Keratinocyte (primary cell): ENCODE measurements at regions not wholly inside any gene's neighbourhood (a gene's known extent, or its start where the extent isn't known, plus 50 kb on each side); places are given as distances from the start of the nearest gene placed in this dataset.

Source experiments
- EZH2 ChIP-seq: IDR thresholded peaks from one replicate; pipeline ENCODE4 v1.6.1; 2012; ENCODE audit warnings: inconsistent platforms, mild to moderate bottlenecking, low read length, moderate library complexity
- TF ChIP-seq, protein P1 (sequence below), 3 experiments: IDR thresholded peaks in 1 of 3; conservative IDR thresholded peaks in 1 of 3; optimal IDR thresholded peaks in 1 of 3; 2 replicates in 2 of 3; 3 replicates in 1 of 3; pipeline versions ENCODE3 to v1.5.1; 2011; ENCODE audit warnings: low read length in 3 of 3, mild to moderate bottlenecking in 3 of 3, moderate library complexity in 2 of 3, control low read depth in 1 of 3, inconsistent platforms in 1 of 3; ENCODE audit not compliant: insufficient read depth in 2 of 3; ENCODE audit errors: extremely low read depth in 1 of 3

DNA sequence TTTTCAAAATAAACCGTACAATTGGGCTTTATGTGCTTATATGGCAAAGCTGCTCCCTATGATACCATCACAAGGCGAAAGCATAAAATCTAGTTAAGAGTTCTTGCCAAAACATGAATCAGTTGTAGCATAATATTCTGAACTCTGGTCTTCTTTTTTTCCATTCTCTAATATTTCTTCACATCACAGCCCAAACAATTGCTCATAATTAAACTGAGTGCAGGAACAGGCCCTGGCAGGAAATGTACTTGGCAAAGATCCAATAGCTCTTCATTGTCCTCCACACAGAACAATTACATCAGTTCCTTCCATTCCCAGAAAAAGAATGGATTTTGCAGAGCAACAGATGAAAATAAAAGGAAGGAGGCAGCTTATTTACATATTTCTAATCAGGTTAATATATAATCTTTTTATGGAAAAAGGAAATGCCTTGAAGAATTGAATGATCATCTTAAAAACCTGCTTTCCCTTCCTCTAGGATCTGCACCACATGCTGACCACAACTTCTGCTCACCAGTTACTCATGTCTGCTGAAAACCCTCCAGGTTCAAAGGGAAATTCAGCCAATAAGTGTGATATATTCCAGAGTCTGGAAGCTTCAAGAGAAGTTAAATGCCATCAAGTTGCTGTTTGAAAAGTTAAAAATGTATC, 123.3 kb upstream of the COL21A1 start:
- TF ChIP-seq, protein P1, sequence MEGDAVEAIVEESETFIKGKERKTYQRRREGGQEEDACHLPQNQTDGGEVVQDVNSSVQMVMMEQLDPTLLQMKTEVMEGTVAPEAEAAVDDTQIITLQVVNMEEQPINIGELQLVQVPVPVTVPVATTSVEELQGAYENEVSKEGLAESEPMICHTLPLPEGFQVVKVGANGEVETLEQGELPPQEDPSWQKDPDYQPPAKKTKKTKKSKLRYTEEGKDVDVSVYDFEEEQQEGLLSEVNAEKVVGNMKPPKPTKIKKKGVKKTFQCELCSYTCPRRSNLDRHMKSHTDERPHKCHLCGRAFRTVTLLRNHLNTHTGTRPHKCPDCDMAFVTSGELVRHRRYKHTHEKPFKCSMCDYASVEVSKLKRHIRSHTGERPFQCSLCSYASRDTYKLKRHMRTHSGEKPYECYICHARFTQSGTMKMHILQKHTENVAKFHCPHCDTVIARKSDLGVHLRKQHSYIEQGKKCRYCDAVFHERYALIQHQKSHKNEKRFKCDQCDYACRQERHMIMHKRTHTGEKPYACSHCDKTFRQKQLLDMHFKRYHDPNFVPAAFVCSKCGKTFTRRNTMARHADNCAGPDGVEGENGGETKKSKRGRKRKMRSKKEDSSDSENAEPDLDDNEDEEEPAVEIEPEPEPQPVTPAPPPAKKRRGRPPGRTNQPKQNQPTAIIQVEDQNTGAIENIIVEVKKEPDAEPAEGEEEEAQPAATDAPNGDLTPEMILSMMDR (optimal IDR thresholded peaks at IDR 0.05 in 1 of 3, IDR thresholded peaks at IDR 0.05 in 1 of 3, conservative IDR thresholded peaks at IDR 0.05 in 1 of 3; ENCODE audit: extremely low read depth in 1 of 3, insufficient read depth in 2 of 3, low read length in 3 of 3): no peak
- no peak for TF ChIP-seq EZH2
